Thyroid gland (tissue), 4 donors: ENCODE measurements at regions not wholly inside any gene's neighbourhood (a gene's known extent, or its start where the extent isn't known, plus 50 kb on each side); places are given as distances from the start of the nearest gene placed in this dataset.

Experiments used
- POLR2A ChIP-seq, 2 donors: fragments of 450-650 bp; IDR thresholded peaks; one replicate each; pipeline ENCODE4 v1.6.1; 2017; ENCODE audit warnings: antibody characterized with exemption in 2 of 2, mild to moderate bottlenecking in 2 of 2, moderate library complexity in 1 of 2
- TF ChIP-seq, protein P1 (sequence below), 6 experiments: fragments of 200-600 bp in 3 of 6; fragments of 450-650 bp in 3 of 6; sonication (generic) in 3 of 6; IDR thresholded peaks; one replicate each; pipeline ENCODE4 v1.5.1; 2016 to 2019; ENCODE audit warnings: antibody characterized with exemption in 6 of 6, mild to moderate bottlenecking in 2 of 6, inconsistent platforms in 1 of 6, moderate library complexity in 1 of 6

DNA sequence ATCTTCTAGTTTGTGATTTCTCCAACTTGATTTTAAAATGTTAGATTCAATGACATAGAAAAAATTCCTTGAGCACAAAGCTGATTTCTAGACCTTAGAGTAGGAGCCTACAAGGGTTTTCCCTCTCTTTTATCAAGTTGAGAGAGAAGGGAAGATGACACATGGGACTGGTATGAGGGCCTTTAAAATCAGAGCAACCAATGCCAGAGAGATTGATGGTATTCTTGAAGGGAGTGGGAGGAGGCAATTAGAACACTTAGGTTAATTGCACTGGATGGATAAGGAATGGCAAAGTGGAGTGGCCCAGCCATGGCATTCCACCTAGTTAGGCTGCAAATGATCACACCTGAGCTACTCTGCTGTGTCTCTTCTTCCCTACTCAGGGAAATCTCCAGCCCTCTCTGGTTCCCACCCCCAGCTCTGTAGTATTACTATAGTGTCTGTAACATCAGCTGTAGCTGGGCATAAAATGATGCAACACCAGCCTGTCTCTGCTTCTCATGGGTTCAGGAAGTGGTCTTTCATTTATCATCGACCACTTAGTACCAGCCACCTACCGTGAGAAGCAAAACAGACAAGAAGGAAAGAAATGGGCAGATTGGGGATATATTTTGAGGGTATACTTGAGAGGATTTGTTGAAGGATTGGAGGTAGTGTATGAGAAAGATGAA, 333.6 kb downstream of the DLEU7 start:
- TF ChIP-seq, protein P1, sequence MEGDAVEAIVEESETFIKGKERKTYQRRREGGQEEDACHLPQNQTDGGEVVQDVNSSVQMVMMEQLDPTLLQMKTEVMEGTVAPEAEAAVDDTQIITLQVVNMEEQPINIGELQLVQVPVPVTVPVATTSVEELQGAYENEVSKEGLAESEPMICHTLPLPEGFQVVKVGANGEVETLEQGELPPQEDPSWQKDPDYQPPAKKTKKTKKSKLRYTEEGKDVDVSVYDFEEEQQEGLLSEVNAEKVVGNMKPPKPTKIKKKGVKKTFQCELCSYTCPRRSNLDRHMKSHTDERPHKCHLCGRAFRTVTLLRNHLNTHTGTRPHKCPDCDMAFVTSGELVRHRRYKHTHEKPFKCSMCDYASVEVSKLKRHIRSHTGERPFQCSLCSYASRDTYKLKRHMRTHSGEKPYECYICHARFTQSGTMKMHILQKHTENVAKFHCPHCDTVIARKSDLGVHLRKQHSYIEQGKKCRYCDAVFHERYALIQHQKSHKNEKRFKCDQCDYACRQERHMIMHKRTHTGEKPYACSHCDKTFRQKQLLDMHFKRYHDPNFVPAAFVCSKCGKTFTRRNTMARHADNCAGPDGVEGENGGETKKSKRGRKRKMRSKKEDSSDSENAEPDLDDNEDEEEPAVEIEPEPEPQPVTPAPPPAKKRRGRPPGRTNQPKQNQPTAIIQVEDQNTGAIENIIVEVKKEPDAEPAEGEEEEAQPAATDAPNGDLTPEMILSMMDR (IDR thresholded peaks at IDR 0.05) = no peak
- TF ChIP-seq POLR2A (IDR thresholded peaks at IDR 0.05) = no peak
